ENCODE measurements at regions not wholly inside any gene's neighbourhood (a gene's known extent, or its start where the extent isn't known, plus 50 kb on each side); places are given as distances from the start of the nearest gene placed in this dataset.
A peak's percentile ranks its signal among the peaks of the same experiment; 100 is the strongest.
"Not testable (repeated sequence)": the region's sequence is repeated elsewhere in the genome, so short reads cannot be mapped to it uniquely, and the experiment has no call there.

- DNase-seq = no peak
Observed at GRCh38 chr3:134106580-134106979, 76.9 kb upstream of the SLCO2A1 start.

- no peak for DNase-seq
Observed at GRCh38 chr3:134105876-134106556, 76.3 kb upstream of the SLCO2A1 start.

- DNase-seq = no peak
Observed at GRCh38 chr3:134104031-134104430, 74.3 kb upstream of the SLCO2A1 start.

- no peak for DNase-seq
Observed at GRCh38 chr3:134103470-134103869, 73.7 kb upstream of the SLCO2A1 start.

GRCh38 chr3:134102976-134103375 is 73.3 kb upstream of the SLCO2A1 start:
- no peak for DNase-seq

- DNase-seq = not testable (repeated sequence)
Observed at GRCh38 chr3:134096214-134096613, 66.5 kb upstream of the SLCO2A1 start.

DNA sequence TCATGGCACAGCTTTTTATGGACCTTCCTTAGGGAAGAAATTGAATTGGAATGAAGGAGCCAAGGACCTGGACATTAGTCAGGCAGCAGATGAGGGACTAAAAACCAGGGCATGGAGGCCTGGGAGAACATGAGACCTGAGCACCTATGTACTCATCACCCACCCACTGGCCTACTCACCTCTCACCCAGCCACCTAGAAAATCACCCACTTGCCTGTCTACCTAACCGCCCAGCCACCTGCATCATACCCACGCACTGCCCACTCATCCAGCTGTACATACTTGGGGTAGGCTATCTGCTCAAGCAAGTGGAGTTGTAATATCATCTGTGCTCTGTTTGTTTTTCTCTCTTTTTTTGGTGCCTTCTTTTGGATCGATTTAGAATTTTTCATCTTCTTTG is 65.3 kb upstream of the SLCO2A1 start:
- no peak for DNase-seq

- no peak for DNase-seq
Observed at GRCh38 chr3:134094491-134094890, 64.8 kb upstream of the SLCO2A1 start.

- DNase-seq = no peak
Observed at GRCh38 chr3:134093956-134094355, 64.2 kb upstream of the SLCO2A1 start.

GRCh38 chr3:134092208-134092701 is 62.5 kb upstream of the SLCO2A1 start:
- no peak for DNase-seq

GRCh38 chr3:134090031-134090430 is 60.3 kb upstream of the SLCO2A1 start:
- no peak for DNase-seq

- no peak for DNase-seq
Observed at GRCh38 chr3:134087060-134087974, 57.6 kb upstream of the SLCO2A1 start.

DNA sequence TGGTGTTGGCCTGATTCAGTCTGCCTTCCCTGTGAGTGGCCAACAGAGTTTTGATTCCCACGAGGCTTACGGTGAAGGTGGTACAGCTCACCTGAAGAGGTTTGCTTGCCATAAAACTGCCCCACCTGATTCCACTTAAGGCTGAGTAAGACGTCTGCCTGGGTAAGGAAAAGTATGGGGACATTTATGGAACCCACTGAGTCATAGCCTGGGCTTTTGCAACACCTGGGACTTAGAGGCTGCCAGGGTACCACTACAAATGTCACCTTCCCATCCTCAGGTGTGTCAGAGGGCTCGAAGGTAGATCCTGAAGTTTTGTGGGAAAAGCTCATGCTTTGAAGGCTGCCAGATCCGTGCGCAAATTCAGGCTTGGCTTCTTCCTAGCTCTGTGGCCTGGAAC is 56.9 kb upstream of the SLCO2A1 start:
- DNase-seq = no peak

DNA sequence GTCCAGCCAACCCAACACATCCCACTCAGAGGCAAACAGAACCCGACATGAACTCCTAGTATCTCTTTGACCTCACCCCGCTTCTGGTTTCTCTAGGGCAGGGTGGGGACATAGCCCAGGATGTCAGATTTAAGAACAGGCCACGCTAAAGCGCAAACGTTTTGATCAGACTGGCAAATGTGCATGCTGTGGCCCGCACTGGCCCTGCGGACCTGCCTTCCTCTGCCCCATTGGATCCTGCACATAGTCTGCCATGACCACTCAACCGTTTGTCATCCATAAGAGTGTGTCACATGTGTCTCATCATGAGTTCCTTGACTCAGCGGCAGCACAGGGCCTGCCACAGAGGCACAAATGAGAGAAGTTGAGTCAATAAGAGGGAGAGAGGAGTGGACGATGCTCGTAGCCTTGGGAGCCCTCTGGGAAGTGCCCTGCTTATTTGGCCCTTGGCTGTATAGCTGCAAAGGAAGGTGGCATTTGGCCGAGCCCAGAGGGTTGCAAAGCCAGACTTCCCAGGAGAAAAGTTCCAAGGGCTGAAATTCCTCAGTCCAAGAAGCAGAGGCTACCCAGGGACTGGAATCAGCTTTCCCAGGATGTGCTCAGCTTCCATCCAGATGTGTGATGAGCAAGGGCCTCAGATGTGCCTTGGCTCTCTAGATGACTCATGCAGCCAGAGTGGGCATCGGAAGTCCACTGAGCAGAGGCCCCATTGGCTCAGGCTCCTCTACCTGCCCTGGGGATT is 55.5 kb upstream of the SLCO2A1 start:
- DNase-seq = no peak

- no peak for DNase-seq
Observed at GRCh38 chr3:134084242-134084950, 54.7 kb upstream of the SLCO2A1 start.

- no peak for DNase-seq
Observed at GRCh38 chr3:134083626-134084241, 54.0 kb upstream of the SLCO2A1 start.

- no peak for DNase-seq
Observed at GRCh38 chr3:134083008-134083407, 53.3 kb upstream of the SLCO2A1 start.

GRCh38 chr3:134082582-134082981 is 52.9 kb upstream of the SLCO2A1 start:
- DNase-seq = no peak

- DNase-seq = peak; percentile 20
Observed at GRCh38 chr3:134081211-134081610, 51.5 kb upstream of the SLCO2A1 start.

DNA sequence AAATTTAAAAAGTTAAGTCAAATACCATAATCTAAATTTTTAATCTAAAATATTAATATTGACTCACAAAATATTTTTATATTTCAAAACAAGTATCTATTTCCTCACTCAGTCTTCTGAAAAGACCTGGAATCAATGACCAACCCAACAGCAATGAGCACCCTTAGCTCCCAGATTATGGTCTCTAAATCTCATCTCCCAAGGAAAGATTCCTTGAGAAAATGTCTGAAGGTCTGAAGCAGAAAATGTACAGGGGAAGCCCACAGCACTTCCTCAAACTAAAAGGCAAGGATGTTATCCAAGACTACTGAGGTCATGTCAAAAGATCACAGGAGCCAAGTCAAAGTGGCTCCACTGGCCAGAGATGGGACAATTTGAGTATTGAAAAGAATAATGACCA is 51.0 kb upstream of the SLCO2A1 start:
- no peak for DNase-seq

- no peak for DNase-seq
Observed at GRCh38 chr3:134079761-134080160, 50.0 kb upstream of the SLCO2A1 start.

Measured in activated CD8-positive, alpha-beta memory T cell treated with anti-CD3 and anti-CD28 coated beads, Interleukin-2, amount 50 U/mL, for 48 hours (primary cell).